ENCODE measurements at regions not wholly inside any gene's neighbourhood (a gene's known extent, or its start where the extent isn't known, plus 50 kb on each side); places are given as distances from the start of the nearest gene placed in this dataset.
"Not testable (repeated sequence)": the region's sequence is repeated elsewhere in the genome, so short reads cannot be mapped to it uniquely, and the experiment has no call there.

- no peak for DNase-seq (ENCODE audit: low read depth)
- TF ChIP-seq, protein P1, sequence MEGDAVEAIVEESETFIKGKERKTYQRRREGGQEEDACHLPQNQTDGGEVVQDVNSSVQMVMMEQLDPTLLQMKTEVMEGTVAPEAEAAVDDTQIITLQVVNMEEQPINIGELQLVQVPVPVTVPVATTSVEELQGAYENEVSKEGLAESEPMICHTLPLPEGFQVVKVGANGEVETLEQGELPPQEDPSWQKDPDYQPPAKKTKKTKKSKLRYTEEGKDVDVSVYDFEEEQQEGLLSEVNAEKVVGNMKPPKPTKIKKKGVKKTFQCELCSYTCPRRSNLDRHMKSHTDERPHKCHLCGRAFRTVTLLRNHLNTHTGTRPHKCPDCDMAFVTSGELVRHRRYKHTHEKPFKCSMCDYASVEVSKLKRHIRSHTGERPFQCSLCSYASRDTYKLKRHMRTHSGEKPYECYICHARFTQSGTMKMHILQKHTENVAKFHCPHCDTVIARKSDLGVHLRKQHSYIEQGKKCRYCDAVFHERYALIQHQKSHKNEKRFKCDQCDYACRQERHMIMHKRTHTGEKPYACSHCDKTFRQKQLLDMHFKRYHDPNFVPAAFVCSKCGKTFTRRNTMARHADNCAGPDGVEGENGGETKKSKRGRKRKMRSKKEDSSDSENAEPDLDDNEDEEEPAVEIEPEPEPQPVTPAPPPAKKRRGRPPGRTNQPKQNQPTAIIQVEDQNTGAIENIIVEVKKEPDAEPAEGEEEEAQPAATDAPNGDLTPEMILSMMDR (conservative IDR thresholded peaks at IDR 0.05; ENCODE audit: low read depth, low read length) = no peak
- H3K4me3 ChIP-seq (ENCODE audit: low read depth, low read length) = peak overlapping the region; percentile 46
Measured at GRCh38 chr20:30284281-30284905, 973.1 kb upstream of the DEFB115 start.

DNA sequence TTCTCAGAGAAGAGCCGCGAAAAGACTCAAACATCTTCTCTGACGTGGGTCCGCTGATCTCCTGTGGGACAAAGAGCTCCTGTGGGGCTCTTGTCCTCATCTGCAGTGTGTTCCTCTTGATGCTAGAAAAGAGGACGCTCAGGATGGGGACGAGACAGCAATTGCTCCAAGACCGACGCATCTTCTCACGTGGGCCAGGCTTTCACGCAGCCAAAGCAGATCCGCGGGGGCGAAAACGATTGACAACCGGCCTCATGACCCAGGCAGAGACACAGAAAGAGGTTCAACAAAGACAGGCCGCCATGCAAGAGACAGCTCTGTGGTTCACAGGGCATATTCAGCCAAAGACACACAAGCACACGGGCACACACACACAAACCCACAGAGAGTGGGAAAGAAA, 971.8 kb upstream of the DEFB115 start:
- DNase-seq (ENCODE audit: low read depth) = no peak
- TF ChIP-seq, protein P1 (conservative IDR thresholded peaks at IDR 0.05; ENCODE audit: low read depth, low read length) = no peak
- H3K4me3 ChIP-seq (ENCODE audit: low read depth, low read length) = no peak overlapping the region

DNA sequence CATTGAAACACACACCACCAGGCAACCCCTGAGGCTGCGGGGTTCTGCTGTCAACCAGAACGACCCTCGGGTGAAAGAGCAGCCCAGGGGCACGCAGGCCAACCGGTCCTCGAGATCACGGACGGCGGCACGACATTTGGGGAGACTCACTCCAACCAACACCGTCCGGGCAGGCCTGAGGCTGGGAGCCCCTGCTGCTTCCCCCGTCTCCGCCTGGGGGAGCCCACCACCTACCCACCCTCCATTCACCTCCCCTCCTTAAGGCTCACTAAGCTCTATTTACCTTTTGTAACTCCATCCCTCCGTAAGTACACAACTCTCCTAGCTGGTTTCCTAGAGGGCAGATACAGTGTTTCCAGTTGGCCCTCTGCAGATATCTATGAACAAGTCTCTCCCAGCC, 971.3 kb upstream of the DEFB115 start:
- TF ChIP-seq, protein P1 (conservative IDR thresholded peaks at IDR 0.05; ENCODE audit: low read depth, low read length) = peak; percentile 33
- H3K4me3 ChIP-seq (ENCODE audit: low read depth, low read length) = no peak overlapping the region
- DNase-seq (ENCODE audit: low read depth) = no peak

DNA sequence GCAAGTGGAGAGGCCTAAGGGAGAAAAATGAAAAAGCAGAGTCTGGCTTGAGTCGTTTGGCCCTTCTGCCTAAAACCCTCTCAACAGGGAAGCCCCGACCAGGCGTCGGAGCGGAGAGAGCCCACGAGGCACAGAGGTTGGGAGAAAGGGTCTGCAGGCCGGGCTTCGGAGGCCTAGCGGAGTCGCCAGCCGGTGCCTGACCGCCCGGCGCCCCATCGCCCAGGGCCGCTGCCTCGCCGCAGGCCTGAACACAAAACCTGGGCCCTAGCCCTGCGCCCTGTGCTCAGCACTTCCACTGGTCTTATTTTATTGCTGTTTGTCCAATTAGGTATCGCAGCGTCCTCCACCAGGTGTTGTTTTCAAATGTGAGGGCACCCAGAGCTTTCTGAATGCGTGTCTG, 970.0 kb upstream of the DEFB115 start:
- DNase-seq (ENCODE audit: low read depth); H3K4me3 ChIP-seq (ENCODE audit: low read depth, low read length): not testable (repeated sequence)

DNA sequence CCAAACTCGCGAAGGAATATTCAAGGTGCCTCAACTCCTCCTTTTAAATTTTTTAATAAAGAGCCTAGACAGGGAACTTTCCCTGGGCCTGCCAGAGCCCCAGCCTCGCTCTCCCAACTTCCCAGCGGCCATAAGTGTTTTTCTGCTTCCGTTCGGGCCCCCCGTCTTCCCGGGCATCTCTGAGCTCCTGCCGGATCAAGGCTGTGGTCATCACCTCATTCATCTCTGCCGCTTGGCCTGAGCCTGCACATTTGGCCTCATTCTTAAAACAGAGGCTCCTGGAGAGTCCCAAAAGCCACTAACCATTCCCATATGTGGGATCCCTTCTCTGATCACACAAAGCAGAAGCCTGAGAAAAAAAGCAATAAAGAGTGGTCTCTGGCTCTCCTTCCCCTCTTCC, 969.1 kb upstream of the DEFB115 start:
- no peak for DNase-seq (ENCODE audit: low read depth)
- H3K4me3 ChIP-seq (ENCODE audit: low read depth, low read length) = no peak overlapping the region
- TF ChIP-seq, protein P1 (conservative IDR thresholded peaks at IDR 0.05; ENCODE audit: low read depth, low read length) = no peak

GRCh38 chr20:30289049-30289448, 968.4 kb upstream of the DEFB115 start:
- H3K4me3 ChIP-seq (ENCODE audit: low read depth, low read length) = peak overlapping the region; percentile 39
- peak; percentile 51 for DNase-seq (ENCODE audit: low read depth)

- peak overlapping the region; percentile 49 for H3K4me3 ChIP-seq (ENCODE audit: low read depth, low read length)
- DNase-seq (ENCODE audit: low read depth) = peak; percentile 37
Measured at GRCh38 chr20:30289711-30290141, 967.7 kb upstream of the DEFB115 start.

DNA sequence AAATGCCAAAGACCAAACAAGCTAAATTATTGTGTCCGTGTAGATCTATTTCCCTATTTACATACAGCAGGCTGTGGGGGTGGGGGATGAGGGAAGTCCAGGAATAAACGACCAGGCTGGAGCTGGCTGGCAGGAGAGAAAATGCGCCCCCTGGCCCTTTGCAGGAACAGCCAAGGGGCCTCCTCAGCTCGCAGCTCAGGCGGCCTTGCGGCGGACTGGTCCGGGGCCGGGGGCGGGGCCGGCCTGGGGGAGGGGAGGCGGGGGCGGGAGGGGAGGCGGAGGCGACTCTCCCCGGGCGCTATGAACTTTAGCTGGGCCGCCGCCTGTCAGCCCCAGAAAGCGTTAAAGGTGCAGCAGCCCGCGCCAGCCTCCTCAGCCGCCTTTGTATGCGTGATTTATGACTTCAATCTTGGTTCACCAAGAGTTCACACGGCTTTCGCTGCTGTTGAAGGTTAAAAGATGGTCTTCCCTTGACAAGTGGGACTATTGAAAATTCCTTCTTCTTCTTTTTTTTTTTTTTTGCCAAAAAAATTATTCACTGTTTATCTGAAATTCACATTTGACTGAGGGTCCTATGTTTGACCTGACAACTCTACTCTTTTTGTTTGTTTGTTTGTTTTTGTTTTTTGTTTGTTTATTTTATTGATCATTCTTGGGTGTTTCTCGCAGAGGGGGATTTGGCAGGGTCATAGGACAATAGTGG, 967.0 kb upstream of the DEFB115 start:
- TF ChIP-seq, protein P1 (conservative IDR thresholded peaks at IDR 0.05; ENCODE audit: low read depth, low read length) = peak; percentile 44
- peak; percentile 71 for DNase-seq (ENCODE audit: low read depth)
- H3K4me3 ChIP-seq (ENCODE audit: low read depth, low read length) = peak overlapping the region; percentile 49

DNA sequence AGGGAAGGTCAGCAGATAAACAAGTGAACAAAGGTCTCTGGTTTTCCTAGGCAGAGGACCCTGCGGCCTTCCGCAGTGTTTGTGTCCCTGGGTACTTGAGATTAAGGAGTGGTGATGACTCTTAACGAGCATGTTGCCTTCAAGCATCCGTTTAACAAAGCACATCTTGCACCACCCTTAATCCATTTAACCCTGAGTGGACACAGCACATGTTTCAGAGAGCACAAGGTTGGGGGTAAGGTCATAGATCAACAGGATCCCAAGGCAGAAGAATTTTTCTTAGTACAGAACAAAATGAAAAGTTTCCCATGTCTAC, 966.4 kb upstream of the DEFB115 start:
- DNase-seq (ENCODE audit: low read depth); H3K4me3 ChIP-seq (ENCODE audit: low read depth, low read length): not testable (repeated sequence)

DNA sequence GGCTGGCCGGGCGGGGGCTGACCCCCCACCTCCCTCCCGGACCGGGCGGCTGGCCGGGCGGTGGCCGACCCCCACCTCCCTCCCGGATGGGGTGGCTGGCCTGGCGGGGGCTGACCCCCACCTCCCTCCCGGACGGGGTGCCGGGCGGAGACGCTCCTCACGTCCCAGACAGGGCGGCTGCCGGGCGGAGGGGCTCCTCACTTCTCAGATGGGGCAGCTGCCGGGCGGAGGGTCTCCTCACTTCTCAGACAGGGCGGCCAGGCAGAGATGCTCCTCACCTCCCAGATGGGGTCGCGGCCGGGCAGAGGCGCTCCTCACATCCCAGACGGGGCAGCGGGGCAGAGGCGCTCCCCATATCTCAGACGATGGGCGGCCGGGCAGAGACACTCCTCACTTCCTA, 965.8 kb upstream of the DEFB115 start:
- H3K4me3 ChIP-seq (ENCODE audit: low read depth, low read length) = not testable (repeated sequence)

DNA sequence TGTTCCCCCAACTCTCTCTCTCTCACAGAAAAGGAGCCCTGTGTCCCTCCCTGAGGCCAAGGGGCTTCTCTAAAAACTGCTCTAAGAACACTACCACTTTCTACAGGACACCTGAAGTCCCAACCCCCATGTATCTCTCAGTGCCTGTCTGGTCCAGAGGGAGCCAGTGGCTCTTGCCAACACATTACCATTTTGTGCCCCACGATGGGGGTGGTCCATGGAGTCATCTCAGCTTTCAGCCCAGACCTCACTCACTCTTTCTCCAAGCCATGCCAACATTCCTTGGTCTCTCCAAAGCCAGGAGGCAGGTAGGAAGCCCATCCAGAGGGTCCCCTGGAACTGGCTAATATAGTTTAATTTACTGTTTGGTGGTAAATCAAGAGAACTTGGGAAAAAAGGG, 962.1 kb upstream of the DEFB115 start:
- not testable (repeated sequence) for H3K4me3 ChIP-seq (ENCODE audit: low read depth, low read length); DNase-seq (ENCODE audit: low read depth)

More for the DNA sequence above, 965.8 kb upstream of the DEFB115 start:
- not testable (repeated sequence) for DNase-seq (ENCODE audit: low read depth)

GRCh38 chr20:30295967-30296366, 961.5 kb upstream of the DEFB115 start:
- DNase-seq (ENCODE audit: low read depth); H3K4me3 ChIP-seq (ENCODE audit: low read depth, low read length): not testable (repeated sequence)

- H3K4me3 ChIP-seq (ENCODE audit: low read depth, low read length); DNase-seq (ENCODE audit: low read depth): not testable (repeated sequence)
Measured at GRCh38 chr20:30297878-30298595, 959.4 kb upstream of the DEFB115 start.

Data from choroid plexus epithelial cell (primary cell).